PC-3 (cell line): ENCODE measurements at regions not wholly inside any gene's neighbourhood (a gene's known extent, or its start where the extent isn't known, plus 50 kb on each side); places are given as distances from the start of the nearest gene placed in this dataset.

Experiments
- ATAC-seq: fragments of 200-7000 bp; cut with Tn5 transposase; 2 replicates; pipeline ENCODE4 v1.9.1; 2020; ENCODE audit warnings: mild to moderate bottlenecking, moderate library complexity
- BruUV-seq: library from RNA; stranded (reverse); fragments of 400-500 nt; replicated peaks from 2 replicates; lab custom pipeline; 2021; lab: Mats Ljungman, UMichigan
- CTCF ChIA-PET: fragments of 300-600 bp; sonication (Branson Sonifier 250); formaldehyde crosslinking; loops from one replicate; lab custom pipeline; 2022; ENCODE audit warnings: antibody characterized with exemption; lab: Charles Lee
- POLR2A ChIA-PET: fragments of 300-600 bp; sonication (Branson Sonifier 250); formaldehyde crosslinking; loops from one replicate; lab custom pipeline; 2022; ENCODE audit warnings: antibody characterized with exemption; ENCODE audit not compliant: unreplicated experiment; lab: Charles Lee
- DNase-seq: peaks from one replicate; pipeline ENCODE4 v3.0.0-alpha.2; 2015
- H2AFZ ChIP-seq: fragments of 300-600 bp; sonication (generic); 2 replicates; pipeline ENCODE4 v1.6.0; 2016; ENCODE audit warnings: antibody characterized with exemption, low read length
- H3F3A ChIP-seq: fragments of 300-600 bp; sonication (generic); one replicate; pipeline ENCODE4 v1.6.0; 2017; ENCODE audit warnings: antibody characterized with exemption, low read length, control low read depth, mild to moderate bottlenecking; ENCODE audit not compliant: unreplicated experiment
- H3K27ac ChIP-seq: fragments of 300-600 bp; sonication (generic); 2 replicates; pipeline ENCODE4 v1.5.1; 2016; ENCODE audit warnings: mild to moderate bottlenecking, low read length
- H3K27me3 ChIP-seq: fragments of 300-600 bp; sonication (generic); 2 replicates; pipeline ENCODE4 v1.6.1; 2016; ENCODE audit warnings: low read length, mixed read lengths
- H3K36me3 ChIP-seq: fragments of 300-600 bp; sonication (generic); 2 replicates; pipeline ENCODE4 v1.6.1; 2016; ENCODE audit warnings: low read depth, mixed run types, low read length, mixed read lengths
- H3K4me1 ChIP-seq: fragments of 300-600 bp; sonication (generic); 2 replicates; pipeline ENCODE4 v1.5.1; 2016; ENCODE audit warnings: low read length; ENCODE audit not compliant: insufficient read depth
- H3K4me2 ChIP-seq: fragments of 300-600 bp; sonication (generic); 2 replicates; pipeline ENCODE4 v1.6.0; 2016; ENCODE audit warnings: low read length
- H3K4me3 ChIP-seq: fragments of 300-600 bp; sonication (generic); 2 replicates; pipeline ENCODE4 v1.5.1; 2016; ENCODE audit warnings: mild to moderate bottlenecking, low read length, mixed read lengths
- H3K79me2 ChIP-seq: fragments of 300-600 bp; sonication (generic); 2 replicates; pipeline ENCODE4 v1.6.1; 2017; ENCODE audit warnings: low read length, mixed read lengths
- H3K9ac ChIP-seq: fragments of 300-600 bp; sonication (generic); 2 replicates; pipeline ENCODE4 v1.6.0; 2016; ENCODE audit warnings: mild to moderate bottlenecking, low read length
- H3K9me2 ChIP-seq: fragments of 300-600 bp; sonication (generic); replicated peaks from 2 replicates; pipeline ENCODE4 v1.6.1; 2016; ENCODE audit warnings: mixed run types, low read length, mixed read lengths
- H3K9me3 ChIP-seq: fragments of 300-600 bp; sonication (generic); 2 replicates; pipeline ENCODE4 v1.6.1; 2016; ENCODE audit warnings: low read length, mixed read lengths
- H4K20me1 ChIP-seq: fragments of 300-600 bp; sonication (generic); 2 replicates; pipeline ENCODE4 v1.6.1; 2016; ENCODE audit warnings: low read length, mixed read lengths
- EZH2 ChIP-seq: fragments of 300-600 bp; sonication (generic); IDR thresholded peaks from one replicate; pipeline ENCODE4 v1.6.1; 2017; ENCODE audit warnings: antibody characterized with exemption, mild to moderate bottlenecking, low read length; ENCODE audit not compliant: unreplicated experiment
- EZH2phosphoT487 ChIP-seq: fragments of 300-600 bp; sonication (generic); IDR thresholded peaks from 2 replicates; pipeline ENCODE4 v1.6.1; 2018; ENCODE audit warnings: mild to moderate bottlenecking, antibody characterized with exemption, low read length, borderline replicate concordance
- intact Hi-C: fragments of 100-400 bp; cut with micrococcal nuclease; formaldehyde crosslinking; loops from 2 replicates; pipeline ENCODE4 v1.9.0; 2023
- TF ChIP-seq, protein P1 (sequence below): fragments of 300-600 bp; sonication (generic); conservative IDR thresholded peaks from 2 replicates; pipeline ENCODE4 v1.5.1; 2017; ENCODE audit warnings: antibody characterized with exemption, low read depth, mild to moderate bottlenecking, low read length

DNA sequence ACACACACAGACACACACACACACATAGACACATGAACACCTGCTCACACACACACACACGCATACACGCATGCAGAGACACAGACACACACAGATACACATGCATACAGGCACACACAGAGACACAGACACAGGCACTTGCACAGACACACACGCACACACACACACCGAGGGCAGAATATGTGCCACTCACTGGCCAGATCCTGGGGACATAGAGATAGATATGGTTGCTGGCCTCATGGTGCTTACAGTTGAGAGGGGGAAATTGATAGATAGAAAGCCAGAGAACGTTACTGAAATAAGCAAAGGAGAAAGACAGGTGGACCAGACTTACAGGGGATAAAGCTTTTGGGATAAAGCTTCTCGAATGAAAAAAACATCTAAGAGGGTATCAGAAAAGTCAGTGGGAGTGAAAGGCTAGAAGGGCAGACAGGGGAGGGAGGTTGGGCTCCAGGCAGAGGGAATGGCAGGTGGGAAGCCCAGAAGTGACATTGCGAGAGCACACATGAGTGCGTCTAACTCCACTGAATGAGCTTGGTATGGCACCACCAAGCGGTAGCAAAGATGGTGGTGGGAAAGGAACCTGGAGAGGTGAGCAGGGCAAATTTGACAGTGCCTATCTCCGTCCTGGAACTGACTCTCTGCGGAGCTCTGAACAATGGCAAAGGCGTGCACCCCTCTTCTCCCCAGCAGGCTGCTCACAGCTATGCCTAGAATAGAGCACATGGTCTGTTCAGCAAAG, 390.1 kb upstream of the TRIB2 start:
- no peaks in the 10 kb centered on the region for H3K9me2 ChIP-seq
- H3K27me3 ChIP-seq: no peaks in the 10 kb centered on the region
- POLR2A ChIA-PET: no interaction called here
- H3K79me2 ChIP-seq: no peaks in the 10 kb centered on the region
- no peaks in the 10 kb centered on the region for H3K9me3 ChIP-seq
- CTCF ChIA-PET: interaction anchor here (0.5 to 1.5 kb wide), 2 partner anchors 8 to 390 kb away, joined by 4 to 6 read pairs; partner anchors contain the start of gene TRIB2
- TF ChIP-seq EZH2phosphoT487 (no peak), EZH2 (no peak)
- TF ChIP-seq, protein P1, sequence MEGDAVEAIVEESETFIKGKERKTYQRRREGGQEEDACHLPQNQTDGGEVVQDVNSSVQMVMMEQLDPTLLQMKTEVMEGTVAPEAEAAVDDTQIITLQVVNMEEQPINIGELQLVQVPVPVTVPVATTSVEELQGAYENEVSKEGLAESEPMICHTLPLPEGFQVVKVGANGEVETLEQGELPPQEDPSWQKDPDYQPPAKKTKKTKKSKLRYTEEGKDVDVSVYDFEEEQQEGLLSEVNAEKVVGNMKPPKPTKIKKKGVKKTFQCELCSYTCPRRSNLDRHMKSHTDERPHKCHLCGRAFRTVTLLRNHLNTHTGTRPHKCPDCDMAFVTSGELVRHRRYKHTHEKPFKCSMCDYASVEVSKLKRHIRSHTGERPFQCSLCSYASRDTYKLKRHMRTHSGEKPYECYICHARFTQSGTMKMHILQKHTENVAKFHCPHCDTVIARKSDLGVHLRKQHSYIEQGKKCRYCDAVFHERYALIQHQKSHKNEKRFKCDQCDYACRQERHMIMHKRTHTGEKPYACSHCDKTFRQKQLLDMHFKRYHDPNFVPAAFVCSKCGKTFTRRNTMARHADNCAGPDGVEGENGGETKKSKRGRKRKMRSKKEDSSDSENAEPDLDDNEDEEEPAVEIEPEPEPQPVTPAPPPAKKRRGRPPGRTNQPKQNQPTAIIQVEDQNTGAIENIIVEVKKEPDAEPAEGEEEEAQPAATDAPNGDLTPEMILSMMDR: no peak
- DNase-seq (no peak), ATAC-seq (no peak)
- no peak overlapping the region for H2AFZ ChIP-seq
- H3K27ac ChIP-seq: no peak overlapping the region
- no peak overlapping the region for H3K4me3 ChIP-seq
- no TSS peak for BruUV-seq
- H3K9ac ChIP-seq: no peak overlapping the region
- intact Hi-C loops: no loop called here
- peaks cover 28% of the 10 kb centered on the region for H3K4me1 ChIP-seq
- 0 out of 2 replicates have a peak overlapping the region, but pooled peaks have one; percentile 4 for H3K4me2 ChIP-seq
- no peaks in the 10 kb centered on the region for H3F3A ChIP-seq
- H3K36me3 ChIP-seq: no peaks in the 10 kb centered on the region
- H4K20me1 ChIP-seq: no peaks in the 10 kb centered on the region

DNA sequence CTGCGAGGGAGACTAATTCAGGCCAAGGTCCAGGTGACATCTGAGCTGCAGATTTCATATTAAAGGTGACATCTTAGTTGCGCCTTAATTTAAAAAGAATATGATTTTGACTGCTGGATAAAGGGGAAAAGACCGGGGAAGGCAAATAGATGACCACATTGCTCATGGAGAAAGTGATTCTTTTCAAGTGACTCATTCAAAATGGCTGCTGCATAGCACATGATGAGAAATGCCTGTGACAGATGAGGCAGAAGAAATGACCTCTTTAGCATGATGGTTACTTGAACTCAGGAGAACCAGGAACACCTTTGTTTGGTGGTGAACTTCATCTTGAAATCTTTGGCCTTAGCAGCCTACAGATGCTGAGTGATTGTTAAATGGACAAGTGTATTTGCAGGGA, 385.8 kb upstream of the TRIB2 start:
- TF ChIP-seq EZH2 (no peak), EZH2phosphoT487 (no peak)
- TF ChIP-seq, protein P1: no peak
- Histone ChIP-seq H3K4me2 (no peak overlapping the region), H2AFZ (peak overlapping the region; percentile 47), H3K4me3 (no peak overlapping the region), H3K9ac (no peak overlapping the region), H3K9me2 (no peaks in the 10 kb centered on the region), H3K27me3 (no peaks in the 10 kb centered on the region), H3K4me1 (peaks cover 30% of the 10 kb centered on the region), H3F3A (no peaks in the 10 kb centered on the region), H3K36me3 (no peaks in the 10 kb centered on the region), H4K20me1 (no peaks in the 10 kb centered on the region), H3K27ac (no peak overlapping the region), H3K9me3 (no peaks in the 10 kb centered on the region), H3K79me2 (no peaks in the 10 kb centered on the region)
- intact Hi-C loops: no loop called here
- ChIA-PET POLR2A (no interaction called here), CTCF (no interaction called here)
- DNase-seq (peak; percentile 68), ATAC-seq (peak; percentile 34)
- BruUV-seq: no TSS peak

DNA sequence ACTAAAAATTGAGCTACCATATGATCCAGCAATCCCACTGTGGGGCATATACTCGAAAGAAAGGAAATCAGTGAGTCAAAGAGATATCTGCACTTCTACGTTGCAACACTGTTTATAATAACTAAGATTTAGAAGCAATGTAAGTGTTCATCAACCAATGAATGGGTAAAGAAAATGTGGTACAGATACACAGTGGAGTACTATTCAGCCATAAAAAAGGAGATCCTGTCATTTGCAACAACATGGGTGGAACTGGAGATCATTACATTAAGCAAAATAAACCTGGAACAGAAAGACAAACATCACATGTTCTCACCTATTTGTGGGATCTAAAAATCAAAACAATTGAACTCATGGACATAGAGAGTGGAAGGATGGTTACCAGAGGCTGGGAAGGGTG, 385.0 kb upstream of the TRIB2 start:
- ChIA-PET POLR2A (no interaction called here), CTCF (no interaction called here)

More for the DNA sequence above, 385.0 kb upstream of the TRIB2 start:
- Histone ChIP-seq H3K9me2 (no peaks in the 10 kb centered on the region), H3K27me3 (no peaks in the 10 kb centered on the region), H3K36me3 (no peaks in the 10 kb centered on the region), H2AFZ (no peak overlapping the region), H3K27ac (no peak overlapping the region), H3K79me2 (no peaks in the 10 kb centered on the region), H3K9me3 (no peaks in the 10 kb centered on the region), H3F3A (no peaks in the 10 kb centered on the region), H3K4me1 (peaks cover 24% of the 10 kb centered on the region), H3K4me3 (no peak overlapping the region), H3K9ac (no peak overlapping the region), H3K4me2 (no peak overlapping the region), H4K20me1 (no peaks in the 10 kb centered on the region)
- no peak for TF ChIP-seq EZH2phosphoT487
- TF ChIP-seq EZH2: no peak
- TF ChIP-seq, protein P1: no peak
- intact Hi-C loops: no loop called here
- DNase-seq (no peak), ATAC-seq (no peak)
- no TSS peak for BruUV-seq
